ENCODE measurements at regions not wholly inside any gene's neighbourhood (a gene's known extent, or its start where the extent isn't known, plus 50 kb on each side); places are given as distances from the start of the nearest gene placed in this dataset.

DNA sequence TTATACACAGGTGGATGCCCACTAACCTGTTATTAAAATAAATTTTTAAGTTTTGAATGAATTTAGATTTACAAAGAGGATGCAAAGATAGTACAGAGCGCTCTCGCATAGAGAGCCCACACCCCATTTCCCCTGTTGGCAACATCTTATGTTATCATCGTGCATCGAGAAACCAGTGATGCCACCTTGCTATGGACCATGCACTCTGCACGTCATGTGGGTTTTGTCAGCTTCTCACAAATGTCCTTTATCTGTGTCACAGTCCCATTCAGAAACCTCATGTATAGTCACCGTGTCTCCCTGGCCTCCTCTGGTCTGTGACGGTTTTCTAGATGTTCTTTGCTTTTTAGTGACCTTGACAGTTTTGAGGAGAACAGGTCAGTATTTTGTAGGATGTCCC is 60.0 kb downstream of the ING1 start:
- no peak for DNase-seq

DNA sequence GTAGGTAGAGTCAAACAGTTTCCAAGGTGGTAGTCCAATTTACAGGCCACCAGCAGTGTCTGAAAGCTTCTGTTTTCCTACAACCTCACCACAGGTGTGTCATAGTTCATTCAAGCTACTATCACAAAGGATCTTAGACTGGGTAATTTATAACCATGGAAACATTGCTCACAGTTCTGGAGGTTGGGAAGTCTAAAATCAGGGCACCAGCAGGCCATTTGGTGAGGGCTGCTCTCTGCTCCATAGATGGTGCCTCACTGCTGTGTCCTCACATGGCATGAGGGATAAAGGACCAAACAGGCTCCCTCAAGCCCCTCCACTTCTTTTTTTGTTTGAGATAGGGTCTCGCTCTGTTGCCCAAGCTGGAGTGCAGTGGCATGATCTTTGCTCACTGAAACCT is 60.6 kb downstream of the ING1 start:
- DNase-seq: no peak

GRCh38 chr13:110774490-110774889 is 61.0 kb downstream of the ING1 start:
- DNase-seq: no peak

DNA sequence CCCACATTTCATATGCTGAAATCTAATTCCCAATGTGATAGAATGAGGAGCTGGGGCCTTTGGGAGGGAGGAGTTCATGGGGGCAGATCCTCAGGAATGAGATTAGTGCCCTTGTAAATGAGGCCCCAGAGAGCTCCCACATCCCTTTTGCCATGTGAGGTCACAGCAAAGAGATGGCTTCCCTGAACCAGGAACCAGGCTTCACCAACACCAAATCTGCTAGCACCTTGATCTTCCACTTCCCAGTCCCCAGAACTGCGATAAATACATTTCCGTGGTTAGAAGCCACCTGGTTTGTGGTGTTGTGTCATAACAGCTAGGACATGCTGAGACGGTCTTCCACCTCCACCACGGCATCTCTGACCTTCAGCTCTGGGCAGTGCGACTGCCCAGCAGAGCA is 62.1 kb downstream of the ING1 start:
- DNase-seq: no peak

DNA sequence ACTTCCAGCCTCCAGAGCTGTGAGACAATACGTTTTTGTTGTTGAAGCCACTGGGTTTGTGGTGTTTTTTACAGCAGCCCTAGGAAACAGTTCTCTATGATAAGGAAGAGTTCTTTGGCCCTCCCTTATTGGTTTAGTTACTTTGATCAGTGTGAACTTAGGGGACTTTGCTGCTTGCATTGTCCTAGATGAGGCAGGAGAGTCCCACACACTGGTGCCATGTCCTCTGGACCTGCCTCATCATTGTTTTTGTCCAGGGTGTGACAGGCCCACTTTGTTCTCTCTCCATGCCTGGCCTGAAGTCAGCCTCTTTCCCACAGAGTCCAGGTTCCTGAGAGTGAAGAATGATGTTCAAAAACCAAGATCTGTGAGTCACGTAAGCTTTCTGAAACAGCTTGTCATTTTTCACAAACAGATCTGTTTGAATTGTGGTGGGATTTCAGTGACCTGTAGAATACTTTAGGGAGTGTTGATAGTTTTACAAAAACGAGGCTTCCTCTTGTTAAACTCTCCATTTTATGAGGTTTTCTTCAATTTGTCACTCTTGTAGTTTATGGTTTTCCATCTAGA is 63.8 kb downstream of the ING1 start:
- no peak for DNase-seq

- DNase-seq: no peak
Observed at GRCh38 chr13:110779022-110779421, 65.5 kb downstream of the ING1 start.

- DNase-seq: no peak
Observed at GRCh38 chr13:110780422-110780821, 66.9 kb downstream of the ING1 start.

DNA sequence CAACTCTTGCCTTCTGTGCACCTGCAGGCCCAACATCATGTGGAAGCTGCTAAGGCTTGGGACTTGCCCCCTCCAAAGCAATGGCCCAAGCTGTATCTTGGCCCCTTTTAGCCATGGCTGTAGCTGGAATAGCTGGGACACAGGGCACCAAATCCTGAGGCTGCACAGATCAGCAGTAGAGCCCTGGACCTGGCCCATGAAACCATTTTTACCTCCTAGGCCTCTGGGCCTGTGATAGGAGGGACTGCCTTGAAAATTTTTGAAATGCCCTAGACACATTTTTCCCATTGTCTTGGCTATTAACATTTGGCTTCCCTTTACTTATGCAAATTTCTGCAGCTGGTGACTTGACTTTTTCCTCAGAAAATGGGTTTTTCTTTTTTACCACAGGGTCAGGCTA is 68.7 kb downstream of the ING1 start:
- DNase-seq: no peak

GRCh38 chr13:110784704-110785103 is 71.2 kb downstream of the ING1 start:
- DNase-seq: no peak

DNA sequence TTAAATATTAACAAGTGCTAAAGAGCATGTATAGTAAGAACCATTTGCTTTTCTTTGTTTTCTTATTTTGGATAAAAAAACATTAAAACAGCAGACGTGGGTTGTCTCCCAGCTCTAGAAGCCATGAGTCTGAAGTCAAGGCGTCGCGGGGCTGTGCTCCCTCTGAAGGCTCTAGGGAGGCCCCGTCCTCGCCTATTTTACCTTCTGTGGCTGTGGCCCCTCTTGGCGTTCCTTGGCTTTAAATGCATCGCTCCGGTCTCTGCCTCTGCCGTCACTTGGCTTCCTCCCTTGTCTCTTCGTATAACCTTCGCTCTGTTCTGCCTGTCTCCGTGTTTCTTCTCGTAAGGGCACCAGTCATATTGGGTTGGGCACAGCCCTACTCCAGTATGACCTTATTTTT is 75.3 kb downstream of the ING1 start:
- no peak for DNase-seq

DNA sequence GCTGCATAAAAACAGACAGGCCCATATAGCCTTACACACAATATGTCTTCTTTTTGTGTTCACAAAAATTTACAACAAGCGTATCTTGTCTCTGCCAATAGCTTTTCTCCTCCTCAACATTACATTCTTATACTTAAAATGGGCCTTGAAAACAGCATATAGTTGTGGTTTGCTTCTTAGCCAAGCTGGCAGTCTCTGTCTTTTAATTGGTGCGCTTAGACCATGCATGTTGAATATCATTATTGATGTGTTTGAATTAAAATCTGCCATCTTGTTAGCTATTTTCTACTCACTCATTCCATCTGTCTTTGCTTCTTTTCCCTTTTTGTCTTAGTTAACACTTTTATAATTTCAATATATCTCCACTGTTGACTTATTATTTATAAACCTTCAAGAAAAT is 76.4 kb downstream of the ING1 start:
- DNase-seq: no peak

GRCh38 chr13:110790371-110790770 is 76.9 kb downstream of the ING1 start:
- no peak for DNase-seq

- no peak for DNase-seq
Observed at GRCh38 chr13:110794209-110794608, 80.7 kb downstream of the ING1 start.

DNA sequence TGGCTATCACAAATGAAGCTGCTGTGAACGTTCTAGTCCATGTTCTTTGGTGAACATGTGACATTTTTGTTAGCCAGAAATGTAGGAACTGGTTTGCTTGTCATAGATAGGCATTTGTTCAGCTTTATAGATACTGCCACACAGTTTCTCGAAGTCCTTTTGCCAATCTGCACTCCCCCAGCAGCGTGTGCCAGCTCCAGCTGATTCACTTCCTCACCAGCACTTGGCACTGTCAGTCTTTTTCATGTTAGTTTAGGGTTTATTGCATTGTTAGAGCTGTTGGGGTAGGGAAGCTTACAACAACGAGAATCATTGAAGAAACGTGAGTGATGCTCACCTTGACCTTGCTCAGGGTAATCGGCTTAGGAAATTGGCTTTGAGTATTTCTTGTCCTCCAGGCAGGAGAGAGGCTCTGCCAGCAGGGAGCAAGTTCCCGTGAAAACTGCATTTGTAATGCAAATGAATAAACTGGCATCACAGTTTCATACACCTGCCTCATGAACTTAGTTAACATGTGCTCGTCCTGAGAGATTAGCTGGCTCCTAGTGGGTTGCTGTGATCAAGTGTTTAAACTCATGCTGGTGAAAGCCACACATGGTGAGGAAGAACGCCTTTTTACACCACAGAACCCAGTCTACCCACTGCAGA is 83.9 kb downstream of the ING1 start:
- DNase-seq: no peak

DNA sequence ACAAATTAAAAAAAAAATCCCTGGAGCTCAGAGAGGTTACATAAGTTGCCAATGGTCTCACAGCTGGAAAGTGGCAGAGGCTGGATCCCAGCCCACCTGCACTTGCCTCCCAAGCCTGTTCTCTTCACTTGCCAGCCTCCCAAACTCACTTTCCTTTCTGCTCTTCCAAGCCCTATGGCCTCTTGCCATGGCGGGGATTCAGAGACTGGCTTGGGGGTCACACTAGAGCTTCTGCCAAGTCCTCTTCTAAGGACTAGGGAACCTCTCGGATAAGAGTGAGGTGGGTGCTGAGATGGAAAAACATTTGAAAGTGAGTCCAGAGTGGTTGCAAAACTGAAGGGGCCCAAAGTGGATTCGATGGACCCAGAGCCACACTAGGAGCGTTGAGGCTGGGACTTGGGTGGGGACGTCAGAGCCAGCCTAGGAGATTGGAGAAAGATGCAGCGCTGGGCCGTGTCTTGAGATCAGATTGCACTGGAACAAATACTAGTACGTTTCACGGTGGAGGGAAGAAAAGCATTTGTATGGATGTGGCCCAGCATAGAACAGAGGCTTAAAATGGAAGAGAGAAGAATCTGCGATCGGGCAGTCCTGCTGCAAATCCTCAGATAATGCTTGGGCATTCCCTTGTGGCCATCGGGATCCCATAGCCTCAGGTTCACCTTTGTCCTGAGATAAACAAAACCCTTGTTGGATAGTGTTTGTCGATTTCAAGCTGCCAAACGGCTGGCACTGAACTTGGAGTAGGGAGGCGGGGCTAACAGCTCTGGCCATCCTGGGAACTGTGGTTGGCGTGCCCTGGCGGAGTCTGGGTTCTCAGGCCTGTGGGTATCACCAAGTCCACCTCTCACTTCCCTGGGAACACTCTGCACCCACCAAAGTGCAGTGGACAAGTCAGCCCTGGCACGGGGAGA is 84.8 kb downstream of the ING1 start:
- no peak for DNase-seq

GRCh38 chr13:110799246-110800236 is 86.0 kb downstream of the ING1 start:
- no peak for DNase-seq

DNA sequence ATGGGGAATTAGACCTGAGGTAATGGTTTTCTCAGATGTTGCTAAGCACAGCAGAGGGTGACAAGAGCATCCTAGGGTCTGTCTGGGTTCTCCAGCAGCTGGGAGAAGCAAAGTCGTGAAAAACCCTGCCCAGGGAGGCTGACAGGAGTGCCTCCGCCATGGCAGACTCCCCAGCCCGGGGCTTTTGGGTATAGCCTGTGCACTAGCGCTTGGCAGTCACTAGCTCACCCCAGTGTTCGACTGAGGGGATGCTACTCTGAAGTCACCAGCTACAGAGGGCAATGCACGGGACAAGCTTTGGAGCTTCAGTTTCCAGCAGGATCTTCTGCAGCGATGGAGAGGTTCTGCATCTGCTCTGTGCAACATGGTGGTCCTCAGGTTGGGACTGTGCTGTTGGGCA is 87.5 kb downstream of the ING1 start:
- DNase-seq: no peak

- no peak for DNase-seq
Observed at GRCh38 chr13:110802260-110802659, 88.8 kb downstream of the ING1 start.

- DNase-seq: no peak
Observed at GRCh38 chr13:110806636-110807035, 93.1 kb downstream of the ING1 start.

DNA sequence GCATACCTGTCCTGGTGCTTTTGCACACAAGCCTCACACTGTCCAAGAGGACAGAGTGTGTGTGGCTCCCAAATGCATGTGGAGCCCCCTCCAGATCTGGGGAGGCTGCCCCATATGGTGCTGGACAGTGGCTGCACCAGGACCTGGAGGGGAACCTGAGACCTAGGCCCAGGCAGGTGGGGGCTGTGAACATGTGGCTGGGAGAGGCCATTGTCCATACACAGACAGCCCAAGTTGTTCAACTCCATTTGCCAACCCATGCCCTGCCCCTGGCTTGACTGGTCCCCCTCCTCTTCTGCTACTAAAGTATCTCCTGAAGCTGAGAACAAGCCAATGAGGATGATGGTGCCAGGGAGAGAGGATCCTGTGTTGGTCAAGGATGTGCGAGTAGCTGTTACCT is 94.0 kb downstream of the ING1 start:
- DNase-seq: no peak

GRCh38 chr13:110808138-110808537 is 94.6 kb downstream of the ING1 start:
- DNase-seq: no peak

GRCh38 chr13:110809871-110810486 is 96.5 kb downstream of the ING1 start:
- no peak for DNase-seq
